Osteocyte (in vitro differentiated cells): ENCODE measurements at regions not wholly inside any gene's neighbourhood (a gene's known extent, or its start where the extent isn't known, plus 50 kb on each side); places are given as distances from the start of the nearest gene placed in this dataset.
A peak's percentile ranks its signal among the peaks of the same experiment; 100 is the strongest.

Experiments used
- DNase-seq: peaks from one replicate; pipeline ENCODE4 v3.0.0; 2021; ENCODE audit warnings: mixed read lengths; ENCODE audit not compliant: unreplicated experiment; ENCODE audit errors: extremely low spot score
- H3K27ac Mint-ChIP-seq: one replicate; pipeline ENCODE4 v1.8.0; 2021; ENCODE audit warnings: mild to moderate bottlenecking, mixed read lengths; ENCODE audit not compliant: unreplicated experiment
- H3K27me3 Mint-ChIP-seq: one replicate; pipeline ENCODE4 v1.8.0; 2021; ENCODE audit warnings: mixed read lengths; ENCODE audit not compliant: unreplicated experiment
- H3K36me3 Mint-ChIP-seq: one replicate; pipeline ENCODE4 v1.8.0; 2021; ENCODE audit warnings: mixed read lengths; ENCODE audit not compliant: unreplicated experiment
- H3K4me1 Mint-ChIP-seq: one replicate; pipeline ENCODE4 v1.8.0; 2021; ENCODE audit warnings: mixed read lengths; ENCODE audit not compliant: unreplicated experiment
- H3K4me3 Mint-ChIP-seq: one replicate; pipeline ENCODE4 v1.8.0; 2021; ENCODE audit warnings: mild to moderate bottlenecking, moderate library complexity, mixed read lengths; ENCODE audit not compliant: unreplicated experiment
- H3K9me3 Mint-ChIP-seq: one replicate; pipeline ENCODE4 v1.8.0; 2021; ENCODE audit warnings: mixed read lengths; ENCODE audit not compliant: unreplicated experiment
- TF ChIP-seq, protein P1 (sequence below): fragments of 200-600 bp; sonication (generic); IDR thresholded peaks from 2 replicates; pipeline ENCODE4 v1.5.0; 2021; ENCODE audit warnings: antibody characterized with exemption, mild to moderate bottlenecking, moderate library complexity

DNA sequence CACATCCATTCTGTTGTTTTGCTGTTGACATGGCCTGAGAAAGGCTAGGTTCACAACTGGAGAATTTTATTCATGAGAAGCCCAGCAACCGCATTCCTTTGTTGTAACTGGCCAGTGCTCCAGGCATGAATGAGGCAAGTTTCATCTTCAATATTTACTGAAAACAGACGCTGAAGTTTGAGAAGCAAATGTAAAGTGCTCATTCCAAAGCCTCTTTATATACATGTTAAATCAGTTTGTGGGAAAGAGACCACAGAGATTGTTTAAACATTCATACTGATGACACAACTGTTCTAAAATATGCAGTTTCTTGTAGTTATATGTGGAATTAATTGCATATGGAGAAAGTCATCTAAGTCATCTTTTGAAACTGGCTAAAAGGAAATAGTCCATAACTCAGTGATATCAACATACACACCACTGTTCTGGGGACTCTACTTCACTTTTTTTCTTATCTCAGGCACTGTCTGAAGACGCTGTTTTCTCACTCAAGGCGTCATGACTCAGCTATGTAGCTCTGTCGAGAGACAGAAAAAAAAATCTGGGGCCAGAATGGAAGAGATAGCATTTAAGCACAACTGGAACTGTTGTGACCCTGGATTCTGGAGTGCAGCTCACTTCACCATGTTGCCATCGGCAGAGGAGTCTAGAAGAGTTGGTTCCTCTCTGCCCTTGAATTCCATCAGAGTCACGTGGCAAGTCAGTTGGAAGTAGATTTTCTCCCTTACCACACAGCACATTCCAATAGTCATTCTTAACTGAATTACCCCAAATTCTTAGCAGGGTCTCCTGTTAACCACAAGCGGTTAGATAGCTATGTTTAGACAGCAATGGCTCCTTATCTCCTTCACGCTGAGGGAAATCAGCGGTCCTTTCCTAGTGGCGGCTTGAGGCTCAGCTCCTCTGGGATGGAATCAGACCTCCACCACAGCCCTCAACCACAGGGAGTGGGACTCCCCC is 258.4 kb upstream of the HMGA2 start:
- Mint-ChIP-seq H3K4me1 (peaks cover 58% of the 10 kb centered on the region), H3K4me3 (peak overlapping the region; percentile 34), H3K27ac (peak overlapping the region; percentile 93), H3K36me3 (no peaks in the 10 kb centered on the region), H3K27me3 (no peaks in the 10 kb centered on the region), H3K9me3 (no peaks in the 10 kb centered on the region)
- no peak for DNase-seq
- TF ChIP-seq, protein P1, sequence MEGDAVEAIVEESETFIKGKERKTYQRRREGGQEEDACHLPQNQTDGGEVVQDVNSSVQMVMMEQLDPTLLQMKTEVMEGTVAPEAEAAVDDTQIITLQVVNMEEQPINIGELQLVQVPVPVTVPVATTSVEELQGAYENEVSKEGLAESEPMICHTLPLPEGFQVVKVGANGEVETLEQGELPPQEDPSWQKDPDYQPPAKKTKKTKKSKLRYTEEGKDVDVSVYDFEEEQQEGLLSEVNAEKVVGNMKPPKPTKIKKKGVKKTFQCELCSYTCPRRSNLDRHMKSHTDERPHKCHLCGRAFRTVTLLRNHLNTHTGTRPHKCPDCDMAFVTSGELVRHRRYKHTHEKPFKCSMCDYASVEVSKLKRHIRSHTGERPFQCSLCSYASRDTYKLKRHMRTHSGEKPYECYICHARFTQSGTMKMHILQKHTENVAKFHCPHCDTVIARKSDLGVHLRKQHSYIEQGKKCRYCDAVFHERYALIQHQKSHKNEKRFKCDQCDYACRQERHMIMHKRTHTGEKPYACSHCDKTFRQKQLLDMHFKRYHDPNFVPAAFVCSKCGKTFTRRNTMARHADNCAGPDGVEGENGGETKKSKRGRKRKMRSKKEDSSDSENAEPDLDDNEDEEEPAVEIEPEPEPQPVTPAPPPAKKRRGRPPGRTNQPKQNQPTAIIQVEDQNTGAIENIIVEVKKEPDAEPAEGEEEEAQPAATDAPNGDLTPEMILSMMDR: peak; percentile 9

DNA sequence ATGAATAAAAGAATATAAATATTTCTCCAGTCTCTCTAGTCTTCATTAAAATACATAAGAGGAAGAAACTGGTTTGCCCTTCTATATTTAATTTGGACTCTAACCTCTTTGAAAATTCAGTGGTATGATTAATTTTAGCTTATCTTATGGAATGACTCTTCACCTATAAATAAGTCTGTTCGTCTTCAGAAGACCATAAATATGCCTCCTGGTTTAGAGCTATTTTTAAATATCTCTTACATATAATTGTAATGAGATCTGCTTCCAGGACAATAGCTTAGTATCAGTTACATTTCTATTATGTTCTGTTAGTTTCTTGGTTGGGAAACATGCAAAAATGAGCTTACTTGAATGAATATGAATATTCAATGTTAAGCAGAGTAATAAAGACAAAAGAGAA is 257.5 kb upstream of the HMGA2 start:
- DNase-seq: no peak
- Mint-ChIP-seq H3K36me3 (no peaks in the 10 kb centered on the region), H3K9me3 (no peaks in the 10 kb centered on the region), H3K27ac (peak overlapping the region; percentile 93), H3K4me3 (no peak overlapping the region), H3K4me1 (peaks cover 55% of the 10 kb centered on the region), H3K27me3 (no peaks in the 10 kb centered on the region)
- TF ChIP-seq, protein P1: no peak

DNA sequence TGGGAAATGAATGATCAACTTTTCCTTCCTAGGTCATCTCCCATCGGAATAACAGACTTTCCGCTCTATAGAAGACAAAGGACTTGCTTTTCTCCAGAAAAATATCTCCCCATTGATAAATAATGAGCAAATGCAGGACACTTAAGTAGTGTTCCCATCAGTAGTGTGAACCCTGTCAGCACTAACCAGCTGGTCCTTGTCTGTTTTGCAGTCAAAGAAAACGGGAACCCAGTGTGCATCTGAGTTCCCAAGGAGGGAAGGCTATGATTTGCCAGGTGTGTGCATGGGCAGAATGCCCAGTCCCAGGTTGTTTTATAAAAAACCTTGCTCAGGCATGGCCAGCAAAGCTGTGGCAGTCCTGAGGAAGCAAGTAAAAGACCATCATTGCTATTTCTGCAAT is 256.5 kb upstream of the HMGA2 start:
- no peaks in the 10 kb centered on the region for H3K9me3 Mint-ChIP-seq
- H3K27ac Mint-ChIP-seq: no peak overlapping the region
- TF ChIP-seq, protein P1: no peak
- H3K27me3 Mint-ChIP-seq: no peaks in the 10 kb centered on the region
- H3K4me3 Mint-ChIP-seq: no peak overlapping the region
- no peak for DNase-seq
- H3K4me1 Mint-ChIP-seq: peaks cover 51% of the 10 kb centered on the region
- H3K36me3 Mint-ChIP-seq: no peaks in the 10 kb centered on the region

DNA sequence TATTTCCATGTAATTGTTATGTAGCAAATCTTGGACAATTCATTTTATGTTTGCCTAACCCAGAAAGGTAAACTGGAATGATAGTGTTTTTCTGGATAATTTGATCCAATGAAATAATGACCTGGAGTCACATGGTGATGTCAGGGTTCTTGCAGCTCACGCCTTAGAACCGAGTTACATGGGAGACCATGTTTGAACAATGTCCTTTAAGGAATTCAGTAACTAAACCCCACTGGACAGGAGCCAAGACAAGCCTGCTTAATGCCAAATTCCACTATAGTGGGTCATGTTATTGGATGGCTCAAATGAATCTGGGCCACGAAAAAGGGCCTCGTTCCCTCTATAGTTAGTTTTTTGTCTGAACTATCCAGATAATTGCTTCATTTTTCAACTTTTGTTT is 255.8 kb upstream of the HMGA2 start:
- Mint-ChIP-seq H3K9me3 (peaks cover 6% of the 10 kb centered on the region), H3K4me1 (peaks cover 51% of the 10 kb centered on the region), H3K27ac (peak overlapping the region; percentile 76), H3K27me3 (no peaks in the 10 kb centered on the region), H3K36me3 (no peaks in the 10 kb centered on the region), H3K4me3 (no peak overlapping the region)
- TF ChIP-seq, protein P1: no peak
- no peak for DNase-seq

DNA sequence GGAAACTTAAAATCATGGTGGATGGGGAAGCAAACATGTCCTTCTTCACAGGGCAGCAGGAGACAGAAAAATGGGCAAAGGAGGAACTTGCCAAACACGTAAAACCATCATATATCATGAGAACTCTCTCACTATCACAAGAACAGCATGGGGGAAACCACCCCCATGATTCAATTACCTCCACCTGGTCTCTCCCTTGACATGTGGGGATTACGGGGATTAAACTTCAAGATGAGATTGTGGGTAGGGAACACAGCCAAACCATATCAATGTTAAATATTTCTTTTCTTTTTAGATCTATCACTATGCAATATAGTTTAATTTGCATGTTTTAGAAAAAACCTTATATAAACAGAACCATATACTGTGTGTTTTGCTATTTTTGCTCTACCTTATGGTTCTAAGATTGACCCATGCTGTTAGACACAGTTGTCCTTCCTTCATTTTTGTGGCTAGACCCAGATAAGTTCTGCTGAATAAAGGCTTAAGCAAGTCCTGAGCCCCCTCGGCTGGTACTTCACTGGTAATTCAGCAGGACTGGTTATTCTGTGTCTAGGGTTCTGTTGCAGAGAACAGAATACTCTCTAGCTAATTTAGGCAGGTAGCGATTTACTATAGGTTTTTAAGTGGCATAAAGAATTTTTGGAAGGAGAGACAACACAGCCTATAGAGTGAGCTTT is 253.7 kb upstream of the HMGA2 start:
- no peaks in the 10 kb centered on the region for H3K27me3 Mint-ChIP-seq
- peaks cover 38% of the 10 kb centered on the region for H3K4me1 Mint-ChIP-seq
- no peak for DNase-seq
- H3K4me3 Mint-ChIP-seq: no peak overlapping the region
- peaks cover 12% of the 10 kb centered on the region for H3K9me3 Mint-ChIP-seq
- H3K27ac Mint-ChIP-seq: no peak overlapping the region
- H3K36me3 Mint-ChIP-seq: no peaks in the 10 kb centered on the region
- TF ChIP-seq, protein P1: no peak
